ENCODE measurements at regions not wholly inside any gene's neighbourhood (a gene's known extent, or its start where the extent isn't known, plus 50 kb on each side); places are given as distances from the start of the nearest gene placed in this dataset.

- Histone ChIP-seq H3K27ac (no peak overlapping the region), H3K4me3 (no peak overlapping the region), H3K9me3 (replicated peaks in 1 of 11) (peaks cover 9 to 22% (median 13%) of the 10 kb centered on the region in 11 experiments; a peak in 18 of 22 replicates), H3K27me3 (no peaks in the 10 kb centered on the region), H3K4me2 (no peak overlapping the region), H3K4me1 (no peaks in the 10 kb centered on the region), H4K20me1 (no peaks in the 10 kb centered on the region), H3K9ac (no peak overlapping the region), H3K36me3 (no peaks in the 10 kb centered on the region)
- TF ChIP-seq Cebpa-rat (IDR thresholded peaks at IDR 0.05), result no peak
Measured at GRCh38 chr6:132054525-132054924, 103.4 kb upstream of the CCN2 start.

- H3K36me3 ChIP-seq, result no peaks in the 10 kb centered on the region
- no peak overlapping the region for H3K27ac ChIP-seq
- H3K9me3 ChIP-seq (replicated peaks in 1 of 11), result peaks cover 10 to 25% (median 16%) of the 10 kb centered on the region in 11 experiments; a peak in 20 of 22 replicates
- H4K20me1 ChIP-seq, result no peaks in the 10 kb centered on the region
- H3K27me3 ChIP-seq, result no peaks in the 10 kb centered on the region
- no peak overlapping the region for H3K4me2 ChIP-seq
- TF ChIP-seq Cebpa-rat (IDR thresholded peaks at IDR 0.05), result no peak
- H3K4me1 ChIP-seq, result no peaks in the 10 kb centered on the region
- H3K4me3 ChIP-seq, result no peak overlapping the region
- no peak overlapping the region for H3K9ac ChIP-seq
Measured at GRCh38 chr6:132053511-132053910, 102.3 kb upstream of the CCN2 start.

- Histone ChIP-seq H3K4me3 (no peak overlapping the region), H3K36me3 (no peaks in the 10 kb centered on the region), H3K27me3 (no peaks in the 10 kb centered on the region), H4K20me1 (no peaks in the 10 kb centered on the region), H3K9ac (no peak overlapping the region), H3K4me2 (no peak overlapping the region), H3K4me1 (no peaks in the 10 kb centered on the region), H3K9me3 (replicated peaks in 1 of 11) (peaks cover 13 to 30% (median 23%) of the 10 kb centered on the region in 11 experiments; a peak in 20 of 22 replicates), H3K27ac (no peak overlapping the region)
- TF ChIP-seq Cebpa-rat (IDR thresholded peaks at IDR 0.05), result no peak
Measured at GRCh38 chr6:132052096-132052495, 100.9 kb upstream of the CCN2 start.

GRCh38 chr6:132045877-132046276, 94.7 kb upstream of the CCN2 start:
- peaks cover 5 to 34% (median 23%) of the 10 kb centered on the region in 11 experiments; a peak in 15 of 22 replicates for H3K9me3 ChIP-seq (replicated peaks in 1 of 11)
- no peak for TF ChIP-seq Cebpa-rat (IDR thresholded peaks at IDR 0.05)
- H3K27ac ChIP-seq, result no peak overlapping the region
- H3K4me2 ChIP-seq, result no peak overlapping the region
- no peaks in the 10 kb centered on the region for H4K20me1 ChIP-seq
- H3K4me3 ChIP-seq, result no peak overlapping the region
- H3K36me3 ChIP-seq, result no peaks in the 10 kb centered on the region; a peak in 1 of 22 replicates
- H3K9ac ChIP-seq, result no peak overlapping the region
- H3K27me3 ChIP-seq, result no peaks in the 10 kb centered on the region
- 0 out of 20 replicates have a peak, but pooled peaks cover 0 to 4% (median 0%) of the 10 kb centered on the region in 10 experiments for H3K4me1 ChIP-seq

- no peak for TF ChIP-seq Cebpa-rat (IDR thresholded peaks at IDR 0.05)
- Histone ChIP-seq H3K27ac (no peak overlapping the region), H3K4me1 (0 out of 20 replicates have a peak, but pooled peaks cover 0 to 4% (median 0%) of the 10 kb centered on the region in 10 experiments), H3K36me3 (no peaks in the 10 kb centered on the region; a peak in 1 of 22 replicates), H4K20me1 (no peaks in the 10 kb centered on the region), H3K4me2 (no peak overlapping the region), H3K27me3 (no peaks in the 10 kb centered on the region), H3K4me3 (no peak overlapping the region), H3K9me3 (replicated peaks in 1 of 11) (peaks cover 0 to 35% (median 20%) of the 10 kb centered on the region in 11 experiments; a peak in 15 of 22 replicates), H3K9ac (no peak overlapping the region)
Measured at GRCh38 chr6:132043148-132043547, 92.0 kb upstream of the CCN2 start.

GRCh38 chr6:132041706-132042105, 90.5 kb upstream of the CCN2 start:
- Histone ChIP-seq H3K4me1 (peaks cover 0 to 5% (median 0%) of the 10 kb centered on the region in 10 experiments; a peak in 6 of 20 replicates), H3K36me3 (no peaks in the 10 kb centered on the region; a peak in 1 of 22 replicates), H3K9ac (no peak overlapping the region), H3K4me2 (no peak overlapping the region), H3K9me3 (replicated peaks in 1 of 11) (peaks cover 0 to 28% (median 16%) of the 10 kb centered on the region in 11 experiments; a peak in 11 of 22 replicates), H3K27ac (no peak overlapping the region), H4K20me1 (no peaks in the 10 kb centered on the region), H3K4me3 (no peak overlapping the region), H3K27me3 (no peaks in the 10 kb centered on the region)
- no peak for TF ChIP-seq Cebpa-rat (IDR thresholded peaks at IDR 0.05)

GRCh38 chr6:132028029-132028428, 76.9 kb upstream of the CCN2 start:
- Histone ChIP-seq H3K27ac (no peak overlapping the region), H3K9ac (no peak overlapping the region), H3K4me1 (no peaks in the 10 kb centered on the region; a peak in 1 of 20 replicates), H3K9me3 (replicated peaks in 1 of 11) (peaks cover 0 to 22% (median 6%) of the 10 kb centered on the region in 11 experiments; a peak in 11 of 22 replicates), H3K36me3 (no peaks in the 10 kb centered on the region), H4K20me1 (no peaks in the 10 kb centered on the region), H3K27me3 (no peaks in the 10 kb centered on the region), H3K4me2 (no peak overlapping the region), H3K4me3 (no peak overlapping the region)
- TF ChIP-seq Cebpa-rat (IDR thresholded peaks at IDR 0.05), result no peak

- TF ChIP-seq Cebpa-rat (IDR thresholded peaks at IDR 0.05), result no peak
- Histone ChIP-seq H3K4me1 (peaks cover 0 to 8% (median 5%) of the 10 kb centered on the region in 10 experiments; a peak in 12 of 20 replicates), H3K9me3 (replicated peaks in 1 of 11) (peaks cover 0 to 44% (median 17%) of the 10 kb centered on the region in 11 experiments; a peak in 13 of 22 replicates), H3K27me3 (no peaks in the 10 kb centered on the region), H3K4me2 (no peak overlapping the region), H3K9ac (no peak overlapping the region), H4K20me1 (no peaks in the 10 kb centered on the region), H3K4me3 (no peak overlapping the region), H3K36me3 (peaks cover 0 to 3% (median 0%) of the 10 kb centered on the region in 11 experiments; a peak in 1 of 22 replicates), H3K27ac (no peak overlapping the region)
Measured at GRCh38 chr6:132025468-132025867, 74.3 kb upstream of the CCN2 start.

- peaks cover 0 to 3% (median 0%) of the 10 kb centered on the region in 11 experiments; a peak in 1 of 22 replicates for H3K36me3 ChIP-seq
- no peak overlapping the region for H3K4me2 ChIP-seq
- no peak overlapping the region for H3K9ac ChIP-seq
- H3K4me3 ChIP-seq, result no peak overlapping the region
- H4K20me1 ChIP-seq, result no peaks in the 10 kb centered on the region
- H3K9me3 ChIP-seq (replicated peaks in 1 of 11), result peaks cover 0 to 44% (median 17%) of the 10 kb centered on the region in 11 experiments; a peak in 13 of 22 replicates
- no peak overlapping the region for H3K27ac ChIP-seq
- TF ChIP-seq Cebpa-rat (IDR thresholded peaks at IDR 0.05), result no peak
- H3K4me1 ChIP-seq, result peaks cover 0 to 28% (median 24%) of the 10 kb centered on the region in 10 experiments; a peak in 16 of 20 replicates
- no peaks in the 10 kb centered on the region for H3K27me3 ChIP-seq
Measured at GRCh38 chr6:132023490-132023889, 72.3 kb upstream of the CCN2 start.
